Mammary epithelial cell (primary cell): ENCODE measurements at regions not wholly inside any gene's neighbourhood (a gene's known extent, or its start where the extent isn't known, plus 50 kb on each side); places are given as distances from the start of the nearest gene placed in this dataset.

Source experiments
- CTCF ChIP-seq, 2 donors: IDR thresholded peaks in 1 of 2; conservative IDR thresholded peaks in 1 of 2; 2 replicates each; pipeline ENCODE4 v1.5.1; 2011 to 2012; ENCODE audit warnings: inconsistent platforms in 2 of 2, low read length in 2 of 2, mild to moderate bottlenecking in 2 of 2, control low read depth in 1 of 2, low read depth in 1 of 2; ENCODE audit not compliant: insufficient read depth in 1 of 2; ENCODE audit errors: extremely low read depth in 1 of 2
- EZH2 ChIP-seq: IDR thresholded peaks from 2 replicates; pipeline ENCODE4 v1.6.1; 2012; ENCODE audit warnings: low read length, inconsistent platforms, borderline replicate concordance

- TF ChIP-seq CTCF (conservative IDR thresholded peaks at IDR 0.05 in 1 of 2, IDR thresholded peaks at IDR 0.05 in 1 of 2; ENCODE audit: extremely low read depth in 1 of 2, insufficient read depth in 1 of 2, low read depth in 1 of 2, low read length in 2 of 2), result no peak
- TF ChIP-seq EZH2, result no peak
These were observed 502.9 kb upstream of the ATXN8OS start for GRCh38 chr13:69604698-69605097.
